ENCODE measurements at regions not wholly inside any gene's neighbourhood (a gene's known extent, or its start where the extent isn't known, plus 50 kb on each side); places are given as distances from the start of the nearest gene placed in this dataset.

- no peak for DNase-seq
Observed at GRCh38 chr11:70954471-70954870, 297.9 kb downstream of the SHANK2 start.
